HG02759 (cell line): ENCODE measurements at regions not wholly inside any gene's neighbourhood (a gene's known extent, or its start where the extent isn't known, plus 50 kb on each side); places are given as distances from the start of the nearest gene placed in this dataset.
"Not testable (repeated sequence)": the region's sequence is repeated elsewhere in the genome, so short reads cannot be mapped to it uniquely, and the experiment has no call there.

Experiments
- ATAC-seq: cut with Tn5 transposase; IDR thresholded peaks from one replicate; pipeline ENCODE4 v1.9.1; 2021; ENCODE audit warnings: mild to moderate bottlenecking, moderate library complexity; ENCODE audit not compliant: unreplicated experiment

- ATAC-seq: no peak
Measured at GRCh38 chr10:28892818-28893547, 215.7 kb downstream of the BAMBI start.

GRCh38 chr10:28894146-28894545 is 216.8 kb downstream of the BAMBI start:
- ATAC-seq: no peak

GRCh38 chr10:28895671-28896070 is 218.3 kb downstream of the BAMBI start:
- not testable (repeated sequence) for ATAC-seq

GRCh38 chr10:28896791-28897409 is 219.6 kb downstream of the BAMBI start:
- not testable (repeated sequence) for ATAC-seq

- ATAC-seq: no peak
Measured at GRCh38 chr10:28897617-28898464, 220.5 kb downstream of the BAMBI start.

- no peak for ATAC-seq
Measured at GRCh38 chr10:28902215-28902614, 224.9 kb downstream of the BAMBI start.

- no peak for ATAC-seq
Measured at GRCh38 chr10:28903063-28903462, 225.7 kb downstream of the BAMBI start.

GRCh38 chr10:28903736-28904135 is 226.4 kb downstream of the BAMBI start:
- no peak for ATAC-seq

GRCh38 chr10:28905371-28905770 is 228.1 kb downstream of the BAMBI start:
- no peak for ATAC-seq

- ATAC-seq: no peak
Measured at GRCh38 chr10:28906011-28906411, 228.7 kb downstream of the BAMBI start.

GRCh38 chr10:28906415-28906814 is 229.1 kb downstream of the BAMBI start:
- no peak for ATAC-seq

GRCh38 chr10:28906934-28907333 is 229.6 kb downstream of the BAMBI start:
- no peak for ATAC-seq

- ATAC-seq: no peak
Measured at GRCh38 chr10:28909875-28910274, 232.6 kb downstream of the BAMBI start.

- no peak for ATAC-seq
Measured at GRCh38 chr10:28910956-28911355, 233.6 kb downstream of the BAMBI start.

- not testable (repeated sequence) for ATAC-seq
Measured at GRCh38 chr10:28911511-28911910, 234.2 kb downstream of the BAMBI start.

- no peak for ATAC-seq
Measured at GRCh38 chr10:28912017-28912783, 234.9 kb downstream of the BAMBI start.

GRCh38 chr10:28913436-28914237 is 236.3 kb downstream of the BAMBI start:
- no peak for ATAC-seq

GRCh38 chr10:28914701-28915100 is 237.4 kb downstream of the BAMBI start:
- no peak for ATAC-seq

- no peak for ATAC-seq
Measured at GRCh38 chr10:28915989-28916588, 238.8 kb downstream of the BAMBI start.

GRCh38 chr10:28920091-28920490 is 242.8 kb downstream of the BAMBI start:
- no peak for ATAC-seq
